ENCODE measurements at regions not wholly inside any gene's neighbourhood (a gene's known extent, or its start where the extent isn't known, plus 50 kb on each side); places are given as distances from the start of the nearest gene placed in this dataset.

DNA sequence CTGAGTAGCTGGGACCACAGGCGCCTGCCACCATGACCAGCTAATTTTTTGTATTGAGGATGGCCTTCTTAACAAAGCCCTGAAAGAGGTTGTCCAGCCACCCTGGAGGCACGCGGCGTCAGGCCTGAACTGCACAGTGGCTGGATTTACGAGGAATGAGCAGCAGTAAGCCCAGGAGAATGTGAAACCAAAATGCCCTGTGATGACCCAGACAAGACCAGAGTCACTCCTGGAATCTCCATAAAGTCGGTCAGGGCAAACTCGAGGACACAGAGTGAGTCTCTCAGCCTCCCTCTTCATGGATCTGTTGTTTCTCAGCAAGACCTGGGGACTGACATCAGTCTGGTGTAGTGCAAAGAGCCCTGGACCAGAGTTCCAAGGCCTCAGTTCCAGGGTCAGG lies 53.2 kb upstream of the C5orf58 start:
- H3K4me1 Mint-ChIP-seq, result peaks cover 0 to 6% of the 10 kb centered on the region in 2 experiments; a peak in 1 of 4 replicates
- Histone ChIP-seq H3K4me2 (ENCODE audit: insufficient read depth, insufficient read length, low read length) (no peak overlapping the region), H2BK15ac (ENCODE audit: low read depth, low read length) (no peak overlapping the region), H3K79me2 (ENCODE audit: insufficient read depth, low read length) (no peaks in the 10 kb centered on the region), H2BK120ac (ENCODE audit: low read depth, low read length, poor library complexity, severe bottlenecking) (no peak overlapping the region), H2AFZ (ENCODE audit: low read length) (no peak overlapping the region), H3T11ph (ENCODE audit: low read length) (no peak overlapping the region), H3K4ac (ENCODE audit: low read depth, low read length) (no peak overlapping the region), H3K18ac (ENCODE audit: insufficient read length, low read depth, low read length) (no peak overlapping the region), H3K14ac (ENCODE audit: insufficient read depth, low read length) (no peak overlapping the region), H2BK12ac (ENCODE audit: insufficient read length, low read depth, low read length) (no peak overlapping the region), H2BK5ac (ENCODE audit: insufficient read length, low read length) (no peak overlapping the region), H2AK5ac (ENCODE audit: insufficient read length, low read length) (no peak overlapping the region), H3K27me3 (ENCODE audit: insufficient read depth, low read length) (no peaks in the 10 kb centered on the region), H3K4me1 (ENCODE audit: insufficient read depth, low read length) (no peaks in the 10 kb centered on the region), H3K23ac (ENCODE audit: insufficient read length, low read depth, low read length) (no peak overlapping the region), H3K56ac (ENCODE audit: insufficient read length, low read depth, low read length) (no peak overlapping the region), H3K9me3 (ENCODE audit: control insufficient read depth, low read depth, low read length) (no peaks in the 10 kb centered on the region), H3K79me1 (ENCODE audit: insufficient read depth, low read depth, low read length, poor library complexity, severe bottlenecking) (no peaks in the 10 kb centered on the region), H4K91ac (ENCODE audit: insufficient read length, low read depth, low read length) (no peak overlapping the region), H3K27ac (ENCODE audit: insufficient read length, low read depth, low read length) (no peak overlapping the region), H4K20me1 (ENCODE audit: control insufficient read depth, insufficient read depth, insufficient read length) (no peaks in the 10 kb centered on the region), H4K8ac (replicated peaks; ENCODE audit: insufficient read length, low read depth, low read length) (no peak overlapping the region), H3K23me2 (ENCODE audit: insufficient read length, low read depth, low read length, poor library complexity, severe bottlenecking) (no peaks in the 10 kb centered on the region), H2BK20ac (ENCODE audit: low read depth, low read length, poor library complexity, severe bottlenecking) (no peak overlapping the region), H4K5ac (ENCODE audit: insufficient read length, low read depth, low read length) (no peak overlapping the region), H3K9ac (ENCODE audit: extremely low read depth, insufficient read length, low read length) (no peak overlapping the region)
- no peak overlapping the region for H3K27ac Mint-ChIP-seq
- H3K9me3 Mint-ChIP-seq, result no peaks in the 10 kb centered on the region
- WGBS (ENCODE audit: extremely low coverage, insufficient read length, low lambda C conversion rate), result no CpG with 5 or more reads among the region's 7 CpGs
- H3K27me3 Mint-ChIP-seq (ENCODE audit: low read depth), result peaks cover 2% of the 10 kb centered on the region
- TF ChIP-seq, protein P1, sequence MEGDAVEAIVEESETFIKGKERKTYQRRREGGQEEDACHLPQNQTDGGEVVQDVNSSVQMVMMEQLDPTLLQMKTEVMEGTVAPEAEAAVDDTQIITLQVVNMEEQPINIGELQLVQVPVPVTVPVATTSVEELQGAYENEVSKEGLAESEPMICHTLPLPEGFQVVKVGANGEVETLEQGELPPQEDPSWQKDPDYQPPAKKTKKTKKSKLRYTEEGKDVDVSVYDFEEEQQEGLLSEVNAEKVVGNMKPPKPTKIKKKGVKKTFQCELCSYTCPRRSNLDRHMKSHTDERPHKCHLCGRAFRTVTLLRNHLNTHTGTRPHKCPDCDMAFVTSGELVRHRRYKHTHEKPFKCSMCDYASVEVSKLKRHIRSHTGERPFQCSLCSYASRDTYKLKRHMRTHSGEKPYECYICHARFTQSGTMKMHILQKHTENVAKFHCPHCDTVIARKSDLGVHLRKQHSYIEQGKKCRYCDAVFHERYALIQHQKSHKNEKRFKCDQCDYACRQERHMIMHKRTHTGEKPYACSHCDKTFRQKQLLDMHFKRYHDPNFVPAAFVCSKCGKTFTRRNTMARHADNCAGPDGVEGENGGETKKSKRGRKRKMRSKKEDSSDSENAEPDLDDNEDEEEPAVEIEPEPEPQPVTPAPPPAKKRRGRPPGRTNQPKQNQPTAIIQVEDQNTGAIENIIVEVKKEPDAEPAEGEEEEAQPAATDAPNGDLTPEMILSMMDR (conservative IDR thresholded peaks at IDR 0.05), result no peak
- H3K4me3 Mint-ChIP-seq, result no peak overlapping the region
- H3K36me3 Mint-ChIP-seq (ENCODE audit: insufficient read depth in 1 of 3, low read depth in 3 of 3), result no peaks in the 10 kb centered on the region
- DNase-seq, result no peak

Measured in H9 (cell line).